Stimulated activated CD8-positive, alpha-beta memory T cell treated with anti-CD3 and anti-CD28 coated beads, Interleukin-15, amount 100 ng/mL, for 1 hour (primary cell): ENCODE measurements at regions not wholly inside any gene's neighbourhood (a gene's known extent, or its start where the extent isn't known, plus 50 kb on each side); places are given as distances from the start of the nearest gene placed in this dataset.
"Not testable (repeated sequence)": the region's sequence is repeated elsewhere in the genome, so short reads cannot be mapped to it uniquely, and the experiment has no call there.

Source experiments
- DNase-seq: peaks from one replicate; pipeline ENCODE4 v3.0.0-alpha.2; 2020; ENCODE audit warnings: low read depth

DNA sequence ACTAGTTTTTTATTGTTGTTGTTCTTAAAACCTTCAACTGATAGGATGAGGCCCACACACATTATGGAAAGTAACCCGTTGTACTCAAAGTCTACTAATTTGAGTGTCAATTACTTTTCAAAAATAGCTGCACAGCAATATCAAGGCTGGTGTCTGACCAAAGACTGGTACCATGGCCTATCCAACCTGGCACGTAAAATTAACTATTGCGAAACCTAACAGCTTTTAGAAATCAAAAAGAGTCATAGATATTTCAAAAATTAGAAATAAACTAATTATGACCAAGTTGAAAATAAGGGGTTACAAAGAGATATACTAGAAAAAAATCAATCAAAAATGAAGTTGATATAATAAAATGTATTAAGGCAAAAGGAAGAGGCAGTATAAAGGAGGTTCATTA, 501.5 kb upstream of the SLC8A1 start:
- DNase-seq: no peak

DNA sequence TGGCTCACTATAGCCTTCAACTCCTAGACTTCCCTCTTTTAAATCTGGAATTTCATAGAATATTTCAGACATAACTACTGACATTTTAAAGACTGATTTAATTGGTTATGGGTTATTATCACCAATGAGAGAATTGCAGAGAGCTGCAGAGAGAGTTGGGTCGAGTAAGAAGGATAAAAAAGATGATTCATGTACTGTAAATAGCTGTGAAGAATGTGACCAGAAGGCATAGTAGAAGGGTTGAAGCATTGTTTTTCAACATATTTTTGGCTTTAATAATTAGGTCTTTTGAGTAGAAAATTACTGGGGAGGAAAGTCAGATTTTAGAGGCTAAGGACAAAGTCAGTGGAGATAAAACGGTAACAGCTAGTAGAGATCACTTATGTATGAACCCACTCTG, 503.2 kb upstream of the SLC8A1 start:
- no peak for DNase-seq

DNA sequence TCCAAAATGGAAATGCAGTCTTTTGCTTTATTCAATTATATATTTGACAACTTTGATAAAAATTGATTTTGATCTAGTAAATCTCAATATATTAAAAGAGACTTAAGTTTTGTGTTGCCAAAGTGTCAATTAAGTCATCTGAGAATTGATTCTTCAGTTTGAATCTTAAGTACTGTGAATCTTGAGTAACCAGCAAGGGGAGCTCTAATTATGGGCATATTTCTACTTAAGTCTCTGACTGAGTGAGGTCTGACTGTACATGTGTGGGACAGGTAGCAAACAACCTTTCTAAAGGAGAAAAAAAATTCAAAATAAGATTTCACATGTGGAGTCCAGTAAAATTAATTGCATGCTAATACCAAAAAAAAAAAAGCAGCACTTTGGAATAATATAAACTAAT, 503.7 kb upstream of the SLC8A1 start:
- no peak for DNase-seq

DNA sequence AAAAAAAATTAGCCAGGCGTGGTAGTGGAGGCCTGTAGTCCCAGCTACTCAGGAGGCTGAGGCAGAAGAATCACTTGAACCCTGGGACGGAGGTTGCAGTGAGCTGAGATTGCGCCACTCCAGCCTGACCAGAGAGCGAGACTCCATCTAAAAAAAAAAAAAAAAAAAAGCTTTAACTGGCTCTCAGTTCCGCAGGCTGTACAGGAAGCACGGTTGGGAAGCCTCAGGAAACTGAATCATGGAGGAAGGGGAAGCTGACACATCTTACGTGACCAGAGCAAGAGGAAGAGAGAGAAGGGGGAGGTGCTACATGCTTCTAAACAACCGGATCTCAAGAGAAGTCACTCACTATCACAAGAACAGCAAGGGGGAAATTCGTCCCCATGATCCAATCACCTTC, 505.6 kb upstream of the SLC8A1 start:
- DNase-seq: no peak

DNA sequence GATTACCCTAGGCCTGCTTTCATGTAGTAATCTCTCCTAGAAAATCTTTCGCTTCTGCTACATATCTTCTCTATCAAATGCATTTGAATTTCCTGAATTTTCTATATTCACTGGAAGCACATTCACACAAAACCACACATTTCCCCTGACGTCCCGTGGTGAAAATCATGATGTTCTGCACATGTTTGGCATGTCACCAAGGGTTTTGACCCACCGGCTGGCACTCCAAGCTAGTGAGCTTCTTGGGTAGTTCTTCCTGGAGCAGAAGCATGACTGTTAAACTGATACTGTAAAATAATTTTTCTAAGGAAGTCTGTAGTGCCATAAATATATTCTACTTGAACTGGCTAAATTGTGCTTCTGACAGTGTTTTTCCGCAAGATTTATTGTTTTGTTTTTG, 510.1 kb upstream of the SLC8A1 start:
- DNase-seq: no peak

DNA sequence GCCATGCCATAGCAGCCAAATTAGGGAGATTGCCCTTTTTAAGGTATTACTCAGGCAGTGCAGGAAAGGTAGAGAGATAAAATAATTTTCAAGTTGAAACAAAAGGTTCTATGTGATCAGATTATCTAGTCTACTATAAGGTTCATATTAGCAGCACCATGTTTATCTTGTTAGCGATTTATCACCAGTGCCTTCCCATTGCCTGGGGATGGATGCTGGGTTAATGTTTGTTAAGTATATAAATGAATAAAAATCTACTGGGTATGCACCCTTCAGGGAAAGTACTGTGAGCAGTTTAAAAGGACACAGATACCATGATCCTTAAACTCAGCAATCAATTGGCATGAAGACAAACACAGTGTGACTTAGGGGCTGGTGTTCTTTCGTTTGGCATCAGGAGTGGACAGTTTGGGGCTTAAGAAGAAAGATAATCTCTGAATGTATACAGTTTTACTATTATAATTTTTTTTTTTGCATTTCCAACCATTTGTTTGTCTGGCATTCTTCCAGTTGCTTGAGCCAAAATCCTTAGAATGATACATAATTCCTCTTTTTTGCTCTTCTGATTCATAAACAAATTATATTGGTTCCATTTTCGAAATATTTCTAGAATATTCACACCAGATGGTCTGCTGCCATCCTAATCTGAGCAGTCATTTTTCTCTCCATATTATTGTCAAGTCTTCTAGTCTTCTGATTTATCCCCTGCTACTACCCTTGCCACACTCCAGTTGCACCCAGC, 512.8 kb upstream of the SLC8A1 start:
- DNase-seq: no peak

DNA sequence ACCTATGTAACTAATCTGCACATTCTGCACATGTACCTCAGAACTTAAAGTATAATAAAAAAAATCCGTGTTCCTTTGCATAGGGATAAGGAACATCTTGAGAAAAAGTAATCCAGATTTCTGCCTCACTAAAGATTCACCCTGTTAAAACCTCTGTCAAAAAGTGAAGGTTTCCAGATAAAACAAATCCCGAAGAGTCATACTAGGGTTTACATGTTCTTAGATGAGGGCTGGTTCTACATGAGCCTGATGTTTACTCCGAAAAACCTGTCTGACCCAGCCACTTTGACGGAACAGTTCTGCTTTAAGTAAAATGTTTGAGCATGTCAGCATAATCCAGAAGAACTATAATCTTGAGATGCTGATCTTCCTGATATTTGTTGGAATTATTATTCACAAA, 515.6 kb upstream of the SLC8A1 start:
- DNase-seq: no peak

DNA sequence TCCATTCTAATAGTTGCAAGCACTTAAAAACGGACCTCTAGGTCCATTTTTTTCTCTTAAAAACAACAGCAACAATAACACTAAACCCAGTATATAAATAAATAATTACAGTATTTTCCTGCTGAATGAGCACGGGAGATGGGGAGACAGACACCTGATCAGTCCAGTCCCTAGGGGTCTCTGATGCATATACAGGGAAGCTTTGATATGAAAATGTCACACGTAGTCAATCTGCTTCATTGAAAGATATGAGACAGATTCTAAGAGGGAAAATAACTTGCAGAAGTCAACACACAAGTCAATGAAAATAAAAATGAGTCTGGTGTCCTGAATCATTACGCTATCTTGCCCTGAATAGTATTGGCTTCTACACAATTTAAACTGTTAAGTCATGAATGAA, 523.3 kb upstream of the SLC8A1 start:
- no peak for DNase-seq

DNA sequence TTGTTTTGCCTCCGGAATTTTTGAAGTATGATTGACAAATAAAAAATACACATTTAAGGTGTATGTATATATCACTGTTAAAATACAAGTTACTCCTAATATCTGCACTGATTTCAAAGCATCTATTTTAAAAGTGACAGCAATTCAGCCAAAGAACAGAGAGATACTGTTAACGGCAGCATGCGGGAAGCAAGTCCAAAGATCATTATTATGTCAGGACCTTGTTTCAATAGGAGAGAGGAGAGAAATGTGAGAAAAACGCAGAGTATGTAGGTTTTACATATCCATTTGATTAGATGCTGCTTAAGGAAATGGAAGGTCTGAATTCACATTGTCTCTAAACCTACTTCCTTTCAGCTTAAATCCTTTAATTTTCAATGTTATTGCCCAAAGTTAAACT, 545.5 kb upstream of the SLC8A1 start:
- DNase-seq: no peak

DNA sequence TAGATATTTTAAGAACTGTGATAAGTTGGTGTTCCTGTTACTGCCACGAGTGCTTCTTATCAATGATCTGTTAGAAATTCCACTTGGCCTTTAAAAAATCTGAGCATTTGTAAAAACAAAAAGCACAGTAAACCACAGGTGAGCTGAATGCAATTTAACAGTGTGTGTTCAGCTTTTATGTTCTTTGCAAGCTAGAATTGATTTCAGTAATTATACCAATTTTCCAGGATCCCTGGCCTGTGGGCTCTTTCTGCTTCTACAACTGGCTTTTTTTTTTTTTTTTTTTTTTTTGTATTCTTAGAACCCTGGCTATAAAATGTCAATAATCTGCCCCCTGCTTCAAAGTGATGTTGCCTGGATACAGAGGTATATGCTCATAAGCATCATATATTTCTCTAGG, 548.5 kb upstream of the SLC8A1 start:
- no peak for DNase-seq

DNA sequence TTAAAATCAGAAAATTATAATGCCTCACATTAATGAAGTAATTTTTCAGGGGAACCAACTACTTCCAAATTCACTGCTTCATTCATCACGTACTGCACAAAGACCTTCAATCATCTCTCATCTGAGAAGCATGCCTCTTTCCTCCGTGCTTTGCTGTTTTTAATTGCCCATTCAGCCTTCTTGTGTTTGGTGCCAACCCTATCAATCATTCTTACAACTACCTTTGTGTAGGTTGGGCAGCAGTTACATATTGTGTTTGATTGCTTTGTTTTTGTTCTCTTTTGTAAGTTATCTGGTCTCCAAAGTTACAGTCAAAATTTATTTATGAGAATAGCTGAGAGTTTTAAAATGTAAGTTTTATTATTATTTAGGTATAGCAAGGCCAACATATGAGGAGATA, 549.0 kb upstream of the SLC8A1 start:
- no peak for DNase-seq

DNA sequence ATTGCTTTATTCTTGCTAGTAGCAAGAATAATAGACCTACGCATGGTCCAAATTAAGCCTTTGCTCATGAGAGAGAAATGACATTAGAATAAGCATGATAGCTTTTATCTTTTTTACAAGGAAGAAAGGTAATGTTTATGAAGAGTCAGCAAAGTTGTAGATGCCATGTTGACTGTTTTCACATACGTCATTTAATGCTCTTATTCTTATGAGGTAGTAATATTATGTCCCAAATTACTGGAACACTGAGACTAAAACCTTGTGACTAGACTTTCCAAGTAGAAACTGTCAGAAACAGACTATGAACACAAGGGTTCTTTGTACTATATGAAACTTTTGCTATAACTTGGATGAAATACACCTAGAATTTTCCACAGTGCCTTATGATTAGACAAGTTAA, 552.8 kb upstream of the SLC8A1 start:
- no peak for DNase-seq

DNA sequence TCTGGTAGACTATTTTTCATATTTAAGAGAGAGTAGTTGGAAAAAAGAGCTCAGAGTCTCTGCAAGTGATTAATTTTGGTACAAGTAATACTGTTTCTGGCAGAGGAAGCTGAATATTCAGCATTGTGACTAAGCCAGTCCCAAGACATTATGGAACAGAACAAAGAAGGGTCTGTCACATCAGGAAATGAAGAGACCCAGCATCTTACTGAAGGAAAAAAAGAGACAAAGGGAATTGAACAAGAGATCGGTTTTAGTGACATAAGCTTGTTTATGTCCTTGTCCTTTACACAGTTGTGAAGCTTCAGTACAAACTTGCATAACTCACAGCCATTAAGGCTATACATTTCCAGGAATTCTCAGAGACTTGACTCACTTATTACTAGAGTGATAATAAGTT, 568.5 kb upstream of the SLC8A1 start:
- no peak for DNase-seq

DNA sequence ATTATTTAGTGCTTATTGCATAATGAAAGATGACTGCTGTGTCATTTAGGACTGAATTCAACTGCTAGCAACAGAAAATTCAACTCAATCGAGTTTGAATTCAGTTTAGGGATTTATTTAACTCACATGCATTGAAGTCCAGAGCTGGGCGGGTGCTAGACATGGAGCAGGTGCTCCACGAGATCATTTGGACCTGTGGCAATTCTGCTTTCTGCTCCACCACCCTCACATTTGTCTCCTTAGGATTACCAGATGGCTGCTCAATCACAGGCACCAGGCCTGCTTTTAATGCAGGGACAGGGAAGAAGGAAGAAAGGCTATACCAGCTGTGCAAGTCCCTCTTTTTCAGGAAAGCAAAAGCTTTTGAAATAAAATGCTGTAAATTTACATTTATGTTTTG, 572.9 kb upstream of the SLC8A1 start:
- no peak for DNase-seq

DNA sequence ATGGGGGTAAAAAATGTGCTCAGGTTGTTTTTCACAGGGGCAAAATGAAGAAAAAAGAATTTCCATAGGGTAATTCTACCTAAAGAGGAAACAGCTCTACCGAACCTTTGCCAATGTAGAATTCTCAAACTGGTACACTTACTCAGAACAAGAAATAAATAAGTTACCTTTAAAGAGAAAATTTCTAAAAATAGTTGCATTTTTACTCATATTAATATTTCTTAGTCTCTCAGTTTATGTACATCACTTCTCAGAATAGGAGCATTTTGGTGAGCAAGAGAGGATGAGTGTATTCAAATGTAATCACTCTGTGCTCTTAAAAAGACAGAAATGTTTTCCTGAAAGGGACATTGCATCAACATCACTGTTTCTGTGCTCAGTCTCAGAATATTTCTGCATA, 574.7 kb upstream of the SLC8A1 start:
- DNase-seq: no peak

DNA sequence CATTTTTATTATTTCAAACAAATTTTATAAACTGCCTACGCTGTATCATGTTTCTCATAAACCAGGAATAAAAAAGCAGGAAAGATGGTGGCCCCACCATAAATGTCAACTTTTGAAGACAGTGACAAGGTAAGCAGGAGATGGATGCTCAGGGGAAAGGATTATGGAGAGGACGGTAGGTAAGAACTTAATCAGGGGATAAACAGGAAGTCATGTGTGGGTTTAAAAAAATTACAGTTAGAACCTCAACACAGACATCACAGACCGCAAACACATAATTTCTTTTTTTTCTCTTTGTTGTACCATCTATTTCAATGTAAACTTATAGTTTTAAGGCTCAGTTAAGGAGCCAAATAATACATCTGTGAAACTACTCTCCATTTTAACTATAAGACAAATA, 575.2 kb upstream of the SLC8A1 start:
- DNase-seq: no peak

DNA sequence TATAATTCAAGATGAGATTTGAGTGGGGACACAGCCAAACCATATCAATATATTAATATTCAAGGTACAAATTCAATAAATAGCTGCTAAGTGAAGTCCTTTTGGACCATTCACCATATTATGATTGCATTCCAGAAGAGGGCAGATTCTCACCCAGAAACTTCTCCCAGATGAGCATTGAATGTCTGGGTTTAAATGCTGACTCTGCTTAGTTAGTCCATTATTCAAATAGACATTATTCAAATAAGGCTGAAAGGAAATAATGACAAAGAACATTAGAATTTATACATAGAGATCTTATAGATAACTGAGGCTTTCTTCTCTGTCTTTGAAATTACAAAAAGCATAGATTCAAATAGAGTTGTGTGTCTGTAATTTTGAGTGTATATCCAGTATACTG, 579.4 kb upstream of the SLC8A1 start:
- no peak for DNase-seq

DNA sequence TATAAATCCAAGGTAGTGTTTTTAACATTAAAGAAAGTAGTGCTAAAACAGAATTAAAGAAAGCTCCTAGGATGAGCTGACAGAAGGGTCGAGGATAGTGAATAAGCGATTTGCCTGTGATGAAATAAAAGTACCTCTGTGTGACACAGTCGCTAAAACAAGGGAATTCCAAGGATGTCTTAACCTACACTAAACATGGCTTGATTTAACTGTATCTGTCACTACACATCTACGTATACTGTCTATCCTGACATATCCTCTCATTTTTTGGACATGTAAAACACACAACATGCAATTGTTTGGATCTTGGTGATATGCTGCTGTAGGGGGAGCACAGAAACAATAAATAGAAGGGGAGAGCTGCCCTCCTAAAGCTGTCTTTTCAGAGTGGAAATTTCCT, 580.8 kb upstream of the SLC8A1 start:
- no peak for DNase-seq

DNA sequence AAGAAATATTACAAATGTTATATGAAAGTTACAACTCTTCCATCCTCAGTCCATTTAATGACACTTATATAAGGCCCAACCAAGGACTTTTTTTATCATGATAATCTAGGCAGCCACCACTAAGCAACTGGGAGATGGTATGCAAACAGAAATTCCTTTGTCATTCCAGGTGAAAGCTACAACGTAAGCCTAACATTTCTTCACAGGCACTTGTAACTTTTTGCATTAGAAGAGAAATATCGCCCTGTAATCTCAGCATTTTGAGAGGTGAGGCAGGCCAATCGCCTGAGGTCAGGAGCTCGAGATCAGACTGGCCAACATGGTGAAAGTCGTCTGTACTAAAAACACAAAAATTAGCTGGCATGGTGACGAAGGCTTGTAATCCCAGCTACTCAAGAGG, 581.2 kb upstream of the SLC8A1 start:
- DNase-seq: no peak

DNA sequence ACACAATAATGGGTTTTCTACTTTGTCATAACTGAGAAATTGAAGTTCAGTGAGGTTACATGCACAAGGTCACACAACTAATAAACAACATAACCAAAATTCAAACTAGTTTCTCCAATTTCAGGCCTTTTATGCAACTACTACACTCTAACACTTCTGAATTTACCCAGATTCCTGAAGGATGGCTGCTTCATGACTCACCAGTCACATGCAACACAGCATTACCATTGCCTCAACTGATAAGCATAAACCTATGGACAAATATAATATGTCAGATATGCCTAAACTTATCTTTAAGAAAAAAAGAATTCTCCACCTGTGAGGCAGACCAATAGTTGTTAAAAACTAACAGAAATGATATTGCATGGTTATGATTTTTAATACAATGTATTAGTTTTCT, 586.5 kb upstream of the SLC8A1 start:
- no peak for DNase-seq

DNA sequence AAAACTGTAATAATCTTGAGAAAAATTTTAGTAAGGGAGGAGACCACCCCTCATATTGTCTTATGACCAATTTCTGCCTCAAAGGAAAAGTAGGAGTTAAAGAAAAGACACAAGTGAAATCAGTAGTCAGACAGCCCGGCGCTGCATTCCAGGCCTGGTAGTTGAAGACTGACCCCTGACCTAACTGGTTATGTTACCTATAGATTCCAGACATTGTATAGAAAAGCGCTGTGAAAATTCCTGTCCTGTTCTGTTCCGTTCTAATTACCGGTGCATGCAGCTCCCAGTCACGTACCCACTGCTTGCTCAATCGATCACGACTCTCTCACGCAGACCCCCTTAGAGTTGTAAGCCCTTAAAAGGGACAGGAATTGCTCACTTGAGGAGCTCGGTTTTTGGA, 587.9 kb upstream of the SLC8A1 start:
- not testable (repeated sequence) for DNase-seq

DNA sequence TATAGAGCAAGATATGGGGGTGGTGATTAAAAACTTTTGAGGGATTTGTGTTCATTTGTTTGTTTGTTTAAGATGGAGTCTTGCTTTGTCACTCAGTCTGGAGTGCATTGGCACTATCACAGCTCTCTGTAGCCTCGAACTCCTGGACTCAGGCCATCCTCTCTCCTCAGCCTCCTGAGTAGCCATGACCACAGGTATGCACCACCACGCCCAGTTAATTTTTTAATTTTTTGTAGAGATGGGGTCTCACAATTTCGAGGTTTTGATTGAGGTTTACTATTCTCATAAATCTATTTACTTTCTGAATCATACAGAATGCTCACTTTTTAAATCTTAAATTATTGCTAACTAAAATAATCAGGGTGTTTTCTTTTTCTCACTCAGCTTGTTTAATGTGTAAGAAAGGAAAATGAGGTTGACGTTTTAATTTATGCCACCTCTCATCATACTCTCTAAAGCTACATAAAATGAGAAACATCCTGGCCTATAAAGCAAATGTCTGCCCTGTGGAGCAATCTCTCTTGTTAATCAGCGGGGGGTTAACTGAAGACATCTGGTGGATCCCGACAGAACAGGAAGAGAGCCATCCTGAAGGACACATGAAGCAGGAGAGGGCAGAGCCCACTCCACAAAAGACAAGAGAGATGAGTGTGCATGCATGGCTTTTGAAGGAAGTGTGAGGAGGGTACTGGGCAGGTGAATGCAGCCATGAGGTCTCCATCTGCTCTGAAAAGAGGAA, 589.1 kb upstream of the SLC8A1 start:
- DNase-seq: no peak

DNA sequence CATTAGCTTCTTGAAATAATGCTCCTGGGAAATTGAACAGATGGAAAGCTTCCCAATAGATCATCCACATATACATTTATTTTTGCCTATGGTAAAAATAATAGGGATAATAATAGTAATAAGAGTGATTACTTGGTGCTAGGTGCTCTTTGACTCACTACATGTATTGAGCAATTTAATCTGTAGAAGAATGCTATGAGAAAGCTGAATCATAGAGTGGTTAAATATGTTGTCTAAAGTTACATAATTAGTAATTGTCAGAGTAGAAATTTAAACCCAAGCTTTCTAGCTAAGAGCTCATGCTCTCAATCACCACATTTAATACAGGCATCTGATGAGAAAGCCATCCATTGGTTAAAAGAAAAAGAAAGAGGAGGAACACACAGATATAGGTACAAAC, 590.5 kb upstream of the SLC8A1 start:
- no peak for DNase-seq

DNA sequence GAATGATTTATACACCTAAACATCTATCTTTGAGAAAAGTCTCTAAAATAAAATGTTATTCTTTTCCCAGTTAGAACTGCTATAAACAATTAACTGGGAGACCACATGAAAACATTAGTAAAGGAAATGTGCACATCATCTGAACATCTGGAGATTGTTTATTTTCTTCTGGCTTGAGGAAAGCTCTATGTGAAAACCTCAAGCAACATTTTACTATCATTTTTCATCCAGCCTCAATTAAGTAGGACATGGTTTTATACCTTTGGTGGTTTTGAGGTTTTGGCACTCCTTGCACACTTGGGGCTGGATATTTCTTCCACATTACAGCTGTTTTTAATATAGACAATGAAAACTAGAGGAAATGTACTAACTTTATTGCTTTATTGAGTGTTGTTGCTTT, 609.5 kb upstream of the SLC8A1 start:
- DNase-seq: no peak
